Sciatic nerve (tissue), 2 donors: ENCODE measurements at regions not wholly inside any gene's neighbourhood (a gene's known extent, or its start where the extent isn't known, plus 50 kb on each side); places are given as distances from the start of the nearest gene placed in this dataset.

Source experiments
- ATAC-seq: fragments of 200-7000 bp; cut with Tn5 transposase; one replicate; pipeline ENCODE4 v1.9.1; 2020; ENCODE audit warnings: mild to moderate bottlenecking, moderate library complexity
- DNase-seq: peaks from one replicate; pipeline ENCODE4 v3.0.0-alpha.2; 2020; ENCODE audit warnings: low spot score
- intact Hi-C: fragments of 100-400 bp; cut with DNase I; formaldehyde crosslinking; loops from one replicate; pipeline ENCODE4 v1.14.2; 2022
- donor health status: DM: no; HTN: no; CAD: no.
- donor health status: DM: no; HTN: no; CAD: no.

GRCh38 chr4:120144041-120144440, 77.4 kb upstream of the MAD2L1 start:
- DNase-seq (no peak), ATAC-seq (no peak)
- intact Hi-C loops: no loop called here

- ATAC-seq (no peak), DNase-seq (no peak)
- intact Hi-C loops: no loop called here
These were observed 72.7 kb upstream of the MAD2L1 start for GRCh38 chr4:120139392-120139791.

DNA sequence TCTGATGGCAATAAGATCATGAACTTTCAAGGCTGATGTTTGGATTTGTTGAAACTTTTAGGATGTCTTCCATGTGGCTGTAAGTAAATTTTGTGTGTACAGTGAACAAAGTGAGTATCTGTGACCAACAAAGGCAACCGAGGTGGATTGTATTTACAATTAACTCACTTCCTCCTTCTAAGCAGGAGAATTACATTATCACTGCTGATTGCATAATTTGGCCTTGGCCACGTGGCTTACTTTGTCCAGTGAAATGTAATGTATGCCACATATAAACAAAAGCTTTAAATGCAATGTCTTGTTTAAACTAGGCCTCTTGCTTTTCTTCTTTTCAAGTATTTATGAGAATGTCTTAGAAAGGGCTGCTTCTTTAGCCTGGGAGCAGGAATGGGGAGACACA, 66.3 kb upstream of the MAD2L1 start:
- ATAC-seq (no peak), DNase-seq (no peak)
- intact Hi-C loops: no loop called here

DNA sequence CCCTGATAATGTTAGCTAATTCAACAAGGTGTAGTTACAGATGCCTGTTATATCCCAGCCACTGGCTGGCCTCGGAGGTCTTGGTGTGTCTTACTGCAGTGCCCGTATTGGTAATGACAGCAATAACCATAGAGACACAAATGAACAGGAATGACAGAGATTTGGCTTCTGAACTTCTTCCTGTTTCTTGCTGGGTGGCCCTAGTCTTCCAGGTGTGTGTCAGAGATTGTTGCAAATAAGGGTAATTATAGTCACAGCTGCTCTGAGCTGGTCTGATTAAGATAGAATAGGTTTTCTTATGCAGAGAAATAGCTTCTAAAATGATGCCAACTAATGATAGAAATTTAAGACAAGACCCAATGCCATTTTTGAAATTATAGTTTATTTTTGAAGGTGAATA, 64.1 kb upstream of the MAD2L1 start:
- DNase-seq: no peak
- intact Hi-C loops: no loop called here
- ATAC-seq: no peak
